ENCODE measurements at regions not wholly inside any gene's neighbourhood (a gene's known extent, or its start where the extent isn't known, plus 50 kb on each side); places are given as distances from the start of the nearest gene placed in this dataset.

GRCh38 chr10:129371541-129371940 lies 95.5 kb upstream of the MGMT start:
- no peak for DNase-seq

- no peak for DNase-seq
Measured at GRCh38 chr10:129372172-129372571, 94.9 kb upstream of the MGMT start.

- DNase-seq: no peak
Measured at GRCh38 chr10:129373231-129373630, 93.8 kb upstream of the MGMT start.

- no peak for DNase-seq
Measured at GRCh38 chr10:129373718-129374117, 93.3 kb upstream of the MGMT start.

GRCh38 chr10:129375171-129375570 lies 91.9 kb upstream of the MGMT start:
- no peak for DNase-seq

GRCh38 chr10:129375912-129376311 lies 91.1 kb upstream of the MGMT start:
- no peak for DNase-seq

- no peak for DNase-seq
Measured at GRCh38 chr10:129380279-129380678, 86.8 kb upstream of the MGMT start.

- DNase-seq: no peak
Measured at GRCh38 chr10:129381741-129382140, 85.3 kb upstream of the MGMT start.

- DNase-seq: no peak
Measured at GRCh38 chr10:129382401-129382800, 84.6 kb upstream of the MGMT start.

GRCh38 chr10:129383651-129384050 lies 83.4 kb upstream of the MGMT start:
- no peak for DNase-seq

GRCh38 chr10:129385600-129385999 lies 81.4 kb upstream of the MGMT start:
- DNase-seq: no peak

GRCh38 chr10:129386415-129387257 lies 80.4 kb upstream of the MGMT start:
- DNase-seq: no peak

GRCh38 chr10:129387258-129387525 lies 79.8 kb upstream of the MGMT start:
- no peak for DNase-seq

GRCh38 chr10:129388435-129388834 lies 78.6 kb upstream of the MGMT start:
- DNase-seq: no peak

GRCh38 chr10:129389194-129389593 lies 77.8 kb upstream of the MGMT start:
- DNase-seq: no peak

- no peak for DNase-seq
Measured at GRCh38 chr10:129390147-129390546, 76.9 kb upstream of the MGMT start.

GRCh38 chr10:129390726-129391125 lies 76.3 kb upstream of the MGMT start:
- no peak for DNase-seq

GRCh38 chr10:129391464-129391863 lies 75.6 kb upstream of the MGMT start:
- DNase-seq: no peak

- no peak for DNase-seq
Measured at GRCh38 chr10:129392855-129393254, 74.2 kb upstream of the MGMT start.

GRCh38 chr10:129393812-129394211 lies 73.2 kb upstream of the MGMT start:
- no peak for DNase-seq

- DNase-seq: no peak
Measured at GRCh38 chr10:129394518-129395328, 72.3 kb upstream of the MGMT start.

GRCh38 chr10:129396021-129396722 lies 70.9 kb upstream of the MGMT start:
- no peak for DNase-seq

GRCh38 chr10:129397198-129397974 lies 69.7 kb upstream of the MGMT start:
- DNase-seq: no peak

Measured in activated naive CD4-positive, alpha-beta T cell treated with Interleukin-2 at 50 U/mL for 16 hours (primary cell).